Erythroblast (primary cell): ENCODE measurements at regions not wholly inside any gene's neighbourhood (a gene's known extent, or its start where the extent isn't known, plus 50 kb on each side); places are given as distances from the start of the nearest gene placed in this dataset.

Source experiments
- GATA1 ChIP-seq: IDR thresholded peaks from 2 replicates; pipeline ENCODE4 v1.6.1; 2011; ENCODE audit warnings: low read depth, mild to moderate bottlenecking, control low read depth, low read length, moderate library complexity
- POLR2A ChIP-seq: IDR thresholded peaks from 2 replicates; pipeline ENCODE4 v1.6.1; 2011; ENCODE audit warnings: mild to moderate bottlenecking, low read length

GRCh38 chr1:104392552-104392951, 642.9 kb downstream of the AMY1C start:
- TF ChIP-seq POLR2A (no peak), GATA1 (no peak)
